Putamen (tissue), 1 donor: ENCODE measurements at regions not wholly inside any gene's neighbourhood (a gene's known extent, or its start where the extent isn't known, plus 50 kb on each side); places are given as distances from the start of the nearest gene placed in this dataset.

Experiments used
- DNase-seq: peaks from one replicate; pipeline ENCODE4 v3.0.0-alpha.2; 2016; ENCODE audit warnings: low spot score

DNA sequence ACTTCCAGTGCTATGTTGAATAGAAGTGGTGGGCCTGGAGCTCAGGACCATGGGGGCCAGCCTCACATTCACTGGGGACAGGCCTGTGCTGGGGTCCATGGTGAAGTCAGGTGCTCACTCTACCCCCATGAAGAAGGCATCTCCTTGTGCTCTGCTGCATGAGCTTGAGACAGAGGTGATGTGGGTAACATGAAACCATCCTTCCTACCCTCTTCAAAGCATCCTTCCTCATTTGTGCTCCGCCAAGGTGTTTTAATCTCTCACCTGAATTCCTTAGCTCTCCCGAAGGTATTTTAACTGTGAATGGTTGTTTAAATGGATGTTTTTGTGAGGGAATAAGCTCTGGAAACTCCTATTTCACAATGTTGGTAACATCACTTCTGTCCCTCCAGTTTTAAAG lies 209.6 kb upstream of the PCSK2 start:
- no peak for DNase-seq

DNA sequence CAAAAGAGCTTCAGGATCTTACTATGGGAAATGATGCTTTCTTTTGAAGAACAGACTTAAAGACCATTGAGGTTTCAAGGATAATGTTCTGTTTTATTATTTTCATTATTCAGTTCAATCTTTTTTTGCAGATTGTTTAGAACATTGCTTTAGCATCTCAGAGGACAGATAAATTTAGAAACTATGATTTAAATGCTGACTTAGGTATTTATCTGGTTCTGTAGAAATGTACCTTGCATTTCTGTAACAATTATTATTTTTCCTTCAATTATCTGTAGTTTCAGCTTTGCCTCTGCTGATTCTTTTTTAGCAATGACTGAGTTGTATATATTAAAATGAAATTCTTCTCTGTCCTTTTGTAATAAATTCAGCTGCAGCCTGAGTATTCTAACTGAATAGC lies 205.4 kb upstream of the PCSK2 start:
- DNase-seq: no peak

GRCh38 chr20:17023036-17023435 lies 203.8 kb upstream of the PCSK2 start:
- DNase-seq: no peak

DNA sequence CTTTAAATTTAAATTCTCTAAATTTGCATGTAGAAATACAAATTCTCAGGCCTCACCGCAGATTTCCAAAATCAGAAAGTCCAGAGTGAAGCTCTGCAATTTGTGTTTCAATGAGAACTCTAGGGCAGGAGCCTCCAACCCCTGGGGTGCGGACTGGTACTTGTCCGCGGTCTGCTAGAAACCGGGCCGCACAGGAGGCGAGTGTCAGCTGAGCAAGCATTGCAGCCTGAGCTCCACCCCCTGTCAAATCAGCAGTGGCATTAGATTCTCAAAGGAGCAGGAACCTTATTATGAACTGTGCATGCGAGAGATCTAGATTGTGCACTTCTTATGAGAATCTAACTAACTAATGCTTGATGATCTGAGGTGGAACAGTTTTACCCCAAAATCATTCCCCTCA lies 203.0 kb upstream of the PCSK2 start:
- no peak for DNase-seq

- no peak for DNase-seq
These were observed 202.2 kb upstream of the PCSK2 start for GRCh38 chr20:17024513-17025119.

DNA sequence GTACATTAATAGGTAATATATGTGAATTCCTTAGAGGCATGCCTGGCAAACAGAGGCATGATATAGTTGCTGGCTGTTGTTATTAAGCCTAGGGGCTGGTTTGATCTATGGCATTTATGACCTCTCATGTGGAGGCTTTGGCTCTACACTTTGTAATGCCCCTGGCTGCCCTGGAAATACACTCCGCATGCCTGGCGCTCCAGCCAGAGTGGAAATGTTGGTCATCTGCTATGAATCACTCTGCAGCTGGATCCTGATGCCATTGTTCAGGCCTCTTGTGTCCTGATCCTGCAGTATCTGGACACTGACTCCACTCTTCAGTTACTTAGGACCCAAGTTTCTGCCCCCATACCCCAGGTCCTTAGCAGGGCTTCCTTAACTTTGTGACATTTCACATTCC lies 200.5 kb upstream of the PCSK2 start:
- no peak for DNase-seq

GRCh38 chr20:17029698-17030097 lies 197.1 kb upstream of the PCSK2 start:
- no peak for DNase-seq

DNA sequence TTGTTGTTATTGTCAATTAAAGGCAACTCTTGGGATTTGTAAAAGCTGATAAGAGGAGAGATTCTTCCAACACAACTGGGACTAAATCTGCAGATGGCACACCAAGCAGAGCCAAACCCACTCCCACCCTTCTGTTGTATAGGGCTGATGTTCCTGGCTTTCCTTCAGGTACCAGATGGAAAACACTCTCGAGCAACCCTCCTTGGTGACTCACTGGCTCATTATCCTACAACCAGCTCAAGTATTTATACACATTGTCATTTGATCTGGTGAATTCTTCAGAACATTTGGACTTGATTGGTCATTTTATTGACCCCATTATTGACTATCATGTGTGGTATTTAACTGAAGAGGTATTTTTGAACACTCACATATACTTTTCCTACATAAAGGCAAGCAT lies 190.3 kb upstream of the PCSK2 start:
- DNase-seq: no peak

DNA sequence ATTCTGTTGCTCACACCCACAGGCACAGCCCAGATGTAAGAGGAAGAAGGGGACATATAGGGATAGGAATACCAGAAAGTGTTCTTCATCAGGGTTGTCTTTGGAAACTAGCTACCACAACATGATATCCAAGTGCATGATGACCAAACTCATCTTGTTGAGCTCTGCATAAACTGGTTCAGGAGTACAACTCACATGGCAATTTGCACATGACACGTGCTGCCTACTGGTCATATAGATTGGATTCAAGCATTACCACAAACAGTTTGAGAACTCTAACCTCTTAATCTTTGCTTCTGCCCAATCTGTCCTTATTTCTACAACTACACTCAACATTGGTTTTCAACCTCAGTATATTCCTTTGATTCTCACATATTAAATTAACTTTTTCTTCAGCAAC lies 184.7 kb upstream of the PCSK2 start:
- no peak for DNase-seq

GRCh38 chr20:17043323-17043722 lies 183.5 kb upstream of the PCSK2 start:
- DNase-seq: no peak

- peak; percentile 22 for DNase-seq
These were observed 181.9 kb upstream of the PCSK2 start for GRCh38 chr20:17044891-17045290.

GRCh38 chr20:17059465-17059864 lies 167.4 kb upstream of the PCSK2 start:
- no peak for DNase-seq

DNA sequence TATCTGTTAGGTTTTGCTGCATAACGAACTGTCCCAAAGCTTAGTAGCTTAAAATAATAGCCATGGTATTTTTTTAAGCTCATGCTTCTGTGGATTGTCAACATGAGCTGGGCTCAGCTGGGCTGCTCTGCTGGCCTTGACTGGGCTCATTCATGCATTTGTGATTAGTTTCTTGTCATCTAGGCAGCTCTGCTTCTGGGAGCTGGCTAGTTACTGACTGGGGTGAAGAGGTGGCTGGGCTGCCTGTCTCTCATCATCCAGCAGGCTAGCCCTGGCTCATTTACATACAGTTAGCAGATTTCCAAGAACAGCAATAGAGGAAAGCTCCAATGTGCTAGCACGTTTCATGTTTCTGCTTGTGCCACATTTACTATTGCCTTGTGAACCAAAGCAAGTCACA lies 165.1 kb upstream of the PCSK2 start:
- DNase-seq: no peak

DNA sequence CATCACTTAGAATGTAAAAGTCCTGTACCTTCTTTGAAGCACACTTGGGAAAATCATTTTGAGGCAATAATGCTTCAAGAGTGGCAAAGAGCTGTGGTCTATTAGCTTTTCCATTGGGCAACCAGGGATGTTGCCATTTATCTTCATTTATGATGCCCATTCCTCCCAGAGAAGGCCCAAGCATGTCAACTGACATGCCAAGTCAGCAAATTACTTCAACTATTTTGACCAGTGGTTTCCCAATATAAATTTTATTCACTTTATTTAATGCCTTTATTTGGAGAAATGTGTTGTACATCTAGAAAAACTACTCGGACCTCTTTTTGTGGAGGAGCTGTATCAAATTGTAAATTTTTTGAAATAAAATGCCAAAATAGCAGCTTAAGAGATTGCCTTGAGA lies 164.1 kb upstream of the PCSK2 start:
- DNase-seq: no peak

GRCh38 chr20:17066902-17067301 lies 159.9 kb upstream of the PCSK2 start:
- no peak for DNase-seq

GRCh38 chr20:17068084-17068711 lies 158.6 kb upstream of the PCSK2 start:
- no peak for DNase-seq

DNA sequence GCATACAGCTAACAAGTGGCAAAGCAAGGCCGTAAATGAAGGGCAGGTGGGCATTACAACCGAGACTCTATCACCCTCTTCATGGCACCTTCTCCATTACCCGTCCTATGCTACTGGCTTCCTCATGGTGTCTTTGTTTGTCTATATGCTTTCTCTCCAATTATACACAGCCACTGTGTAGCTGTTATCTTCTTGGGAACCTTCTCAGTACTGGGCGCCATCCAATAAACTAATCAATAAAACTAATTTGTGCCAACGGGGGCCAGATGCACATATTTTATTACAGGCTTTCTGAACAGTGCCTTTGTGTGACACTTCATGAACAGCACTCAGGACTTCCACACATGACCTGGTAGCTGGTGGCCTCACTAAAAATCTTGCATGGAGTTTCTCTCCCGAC lies 149.8 kb upstream of the PCSK2 start:
- no peak for DNase-seq

DNA sequence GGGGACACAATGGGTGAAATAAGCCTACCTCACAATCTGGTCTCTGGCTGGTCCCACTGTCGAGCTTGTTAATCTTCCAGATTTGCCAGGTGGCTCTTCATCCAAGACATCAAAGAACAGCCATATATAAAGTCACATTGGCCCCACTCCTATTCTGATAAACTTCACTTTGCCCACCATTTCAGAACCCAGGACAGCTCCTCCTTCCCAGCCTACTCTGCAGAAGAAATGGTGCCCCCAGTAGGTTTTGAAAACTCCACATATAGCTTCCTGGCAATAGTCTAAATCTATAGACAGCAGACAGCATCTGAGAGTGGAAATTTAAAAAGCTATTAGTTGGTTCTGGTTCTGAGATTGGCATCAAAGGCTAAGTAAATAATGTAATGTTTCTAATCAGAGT lies 143.1 kb upstream of the PCSK2 start:
- DNase-seq: no peak

GRCh38 chr20:17084909-17085308 lies 141.9 kb upstream of the PCSK2 start:
- DNase-seq: no peak

- no peak for DNase-seq
These were observed 133.1 kb upstream of the PCSK2 start for GRCh38 chr20:17093782-17094181.

DNA sequence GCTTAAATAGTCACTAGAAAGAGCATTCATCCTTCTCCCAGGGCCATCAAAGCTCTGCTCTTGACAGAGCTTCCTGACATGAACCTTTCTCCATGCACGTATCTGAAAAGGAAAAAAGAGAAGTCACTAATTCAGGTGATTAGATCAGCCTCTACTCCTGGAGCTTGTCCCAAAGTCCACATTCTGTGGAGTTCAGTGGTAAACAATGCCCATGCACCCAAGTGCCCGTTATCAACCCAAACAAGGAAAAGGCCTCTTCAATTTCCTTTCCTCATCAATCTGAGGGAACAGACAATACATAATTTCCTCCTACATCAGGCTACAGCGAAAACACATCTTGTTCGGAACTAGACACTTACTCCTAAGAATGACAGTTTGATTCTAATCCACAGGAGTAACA lies 129.2 kb upstream of the PCSK2 start:
- no peak for DNase-seq

- no peak for DNase-seq
These were observed 126.3 kb upstream of the PCSK2 start for GRCh38 chr20:17100506-17100905.

DNA sequence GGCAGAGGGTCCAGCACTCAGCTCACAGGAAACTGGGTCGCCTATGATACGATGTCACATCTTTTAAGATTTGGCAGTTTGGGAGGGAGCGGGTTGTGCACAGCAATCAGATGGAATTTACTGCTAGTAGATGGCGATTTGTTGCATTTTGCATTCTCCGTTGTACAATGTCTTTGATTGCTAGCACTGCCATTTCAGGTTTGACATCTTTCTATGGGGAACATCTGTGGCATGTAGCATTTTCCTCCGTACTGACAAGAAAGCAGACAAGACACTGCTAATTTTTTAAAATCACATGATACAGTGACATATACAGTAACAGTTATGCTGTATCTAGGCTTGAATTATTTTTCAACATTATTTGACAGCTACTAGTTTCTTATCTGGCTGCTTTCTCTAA lies 119.7 kb upstream of the PCSK2 start:
- DNase-seq: no peak

DNA sequence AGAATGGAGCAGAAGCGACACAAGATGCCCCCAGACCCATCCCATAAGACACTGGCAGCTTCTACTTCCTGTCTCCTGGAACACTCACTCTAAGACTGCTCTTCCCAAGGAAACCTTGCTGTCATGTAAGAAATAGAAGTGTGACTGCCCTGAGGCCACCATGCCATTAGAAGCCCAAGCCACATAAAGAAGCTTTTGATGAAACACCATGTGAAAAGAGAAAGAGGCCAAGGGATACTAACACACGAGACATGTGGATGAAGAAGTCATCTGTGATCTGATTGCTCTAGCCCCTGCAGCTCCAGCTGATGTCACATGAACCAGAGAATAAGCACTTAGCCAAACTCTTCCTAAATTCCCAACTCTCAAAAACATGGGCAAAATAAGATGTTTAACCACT lies 117.9 kb upstream of the PCSK2 start:
- DNase-seq: no peak
